GM10248 (cell line): ENCODE measurements at regions not wholly inside any gene's neighbourhood (a gene's known extent, or its start where the extent isn't known, plus 50 kb on each side); places are given as distances from the start of the nearest gene placed in this dataset.

Experiments used
- CTCF ChIA-PET: fragments of 300-600 bp; sonication (Branson Sonifier 250); formaldehyde crosslinking; extraction: SDS; loops from one replicate; lab custom pipeline; 2021; ENCODE audit warnings: antibody characterized with exemption; lab: Yijun Ruan, JAX
- POLR2A ChIA-PET: fragments of 350-650 bp; sonication (Branson Sonifier 250); formaldehyde crosslinking; extraction: SDS; loops from one replicate; lab custom pipeline; 2020; ENCODE audit warnings: antibody characterized with exemption; lab: Yijun Ruan, JAX
- DNase-seq: peaks from one replicate; pipeline ENCODE4 v3.0.0; 2012; ENCODE audit errors: extremely low spot score
- TF ChIP-seq, protein P1 (sequence below): IDR thresholded peaks from 2 replicates; pipeline ENCODE4 v1.5.1; 2012; ENCODE audit warnings: mild to moderate bottlenecking, low read depth; ENCODE audit errors: extremely low read depth, missing control alignments, control extremely low read depth

DNA sequence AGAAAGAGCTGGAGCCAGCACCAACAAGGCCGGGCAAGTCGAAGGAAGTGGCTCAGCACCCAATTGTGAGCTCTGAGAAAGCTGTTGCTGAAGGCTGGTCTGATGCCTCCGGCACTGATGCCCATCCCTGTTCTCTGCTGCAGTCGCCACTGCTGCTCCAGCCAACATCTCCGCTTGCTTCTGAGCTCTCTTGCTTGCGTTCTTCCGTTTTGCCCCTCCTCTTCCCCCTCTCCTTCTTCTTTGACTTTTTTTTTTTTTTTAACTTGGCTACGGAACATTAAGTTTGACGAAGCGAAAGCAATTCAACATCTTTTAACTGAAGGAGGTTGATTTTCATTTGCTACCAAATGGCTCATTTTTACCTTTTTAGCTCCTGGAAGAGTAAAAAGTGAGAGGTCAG, 442.9 kb downstream of the MCTP2 start:
- ChIA-PET POLR2A (no interaction called here), CTCF (no interaction called here)
- TF ChIP-seq, protein P1, sequence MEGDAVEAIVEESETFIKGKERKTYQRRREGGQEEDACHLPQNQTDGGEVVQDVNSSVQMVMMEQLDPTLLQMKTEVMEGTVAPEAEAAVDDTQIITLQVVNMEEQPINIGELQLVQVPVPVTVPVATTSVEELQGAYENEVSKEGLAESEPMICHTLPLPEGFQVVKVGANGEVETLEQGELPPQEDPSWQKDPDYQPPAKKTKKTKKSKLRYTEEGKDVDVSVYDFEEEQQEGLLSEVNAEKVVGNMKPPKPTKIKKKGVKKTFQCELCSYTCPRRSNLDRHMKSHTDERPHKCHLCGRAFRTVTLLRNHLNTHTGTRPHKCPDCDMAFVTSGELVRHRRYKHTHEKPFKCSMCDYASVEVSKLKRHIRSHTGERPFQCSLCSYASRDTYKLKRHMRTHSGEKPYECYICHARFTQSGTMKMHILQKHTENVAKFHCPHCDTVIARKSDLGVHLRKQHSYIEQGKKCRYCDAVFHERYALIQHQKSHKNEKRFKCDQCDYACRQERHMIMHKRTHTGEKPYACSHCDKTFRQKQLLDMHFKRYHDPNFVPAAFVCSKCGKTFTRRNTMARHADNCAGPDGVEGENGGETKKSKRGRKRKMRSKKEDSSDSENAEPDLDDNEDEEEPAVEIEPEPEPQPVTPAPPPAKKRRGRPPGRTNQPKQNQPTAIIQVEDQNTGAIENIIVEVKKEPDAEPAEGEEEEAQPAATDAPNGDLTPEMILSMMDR: no peak
- no peak for DNase-seq

DNA sequence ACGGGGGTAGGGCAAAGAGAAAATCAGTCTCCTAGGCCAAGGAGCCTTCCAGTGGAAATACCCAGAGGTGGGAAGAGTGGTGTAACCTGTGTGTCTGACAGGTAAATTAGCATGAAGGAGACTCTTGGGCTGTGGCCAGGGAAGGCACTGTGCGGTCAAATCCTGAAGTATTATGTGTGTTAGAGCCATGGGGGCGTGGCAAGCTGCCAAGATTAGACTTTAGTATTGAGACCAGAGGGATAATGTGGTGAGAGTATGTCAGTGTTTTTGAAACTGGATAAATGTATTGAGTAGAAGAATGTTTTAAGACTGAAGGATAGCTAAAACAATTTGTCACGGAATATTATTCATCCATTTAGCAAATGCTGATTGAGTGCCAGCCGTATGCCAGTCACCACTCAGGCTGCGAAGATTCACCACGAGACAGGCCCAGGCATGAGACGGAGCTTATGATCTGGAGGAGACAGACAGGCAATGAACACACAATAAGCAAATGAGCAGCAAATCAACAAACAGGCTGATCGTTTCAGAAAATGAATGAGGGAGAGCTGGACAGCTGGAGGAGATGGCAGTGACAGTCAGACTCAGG, 445.9 kb downstream of the MCTP2 start:
- no peak for DNase-seq
- CTCF ChIA-PET: interaction anchor here (1.4 to 1.9 kb wide), 2 partner anchors 8 to 12 kb away, joined by 6 to 7 read pairs; no protein-coding TSS in a partner anchor
- TF ChIP-seq, protein P1: no peak
- POLR2A ChIA-PET: no interaction called here

DNA sequence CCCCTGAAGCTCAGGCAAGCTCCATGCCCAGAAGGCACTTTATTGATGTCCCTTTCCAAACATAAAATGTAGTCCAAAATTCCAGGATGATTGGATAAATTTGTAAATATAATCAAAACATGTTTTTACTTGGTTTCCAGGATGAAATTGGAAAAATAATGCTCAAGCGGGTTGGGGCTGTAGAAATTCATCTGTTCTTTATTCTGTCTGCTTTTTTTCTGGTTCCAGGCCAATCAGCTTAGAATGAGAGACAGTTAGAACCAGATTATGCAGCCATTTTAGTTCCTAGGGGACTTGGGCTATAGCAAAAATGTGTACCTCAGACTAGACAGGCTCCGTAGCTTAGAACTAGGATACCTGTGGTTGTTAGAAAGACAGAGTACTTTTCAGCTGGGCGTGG, 450.8 kb downstream of the MCTP2 start:
- TF ChIP-seq, protein P1: no peak
- DNase-seq: no peak
- CTCF ChIA-PET: no interaction called here
- POLR2A ChIA-PET: no interaction called here

DNA sequence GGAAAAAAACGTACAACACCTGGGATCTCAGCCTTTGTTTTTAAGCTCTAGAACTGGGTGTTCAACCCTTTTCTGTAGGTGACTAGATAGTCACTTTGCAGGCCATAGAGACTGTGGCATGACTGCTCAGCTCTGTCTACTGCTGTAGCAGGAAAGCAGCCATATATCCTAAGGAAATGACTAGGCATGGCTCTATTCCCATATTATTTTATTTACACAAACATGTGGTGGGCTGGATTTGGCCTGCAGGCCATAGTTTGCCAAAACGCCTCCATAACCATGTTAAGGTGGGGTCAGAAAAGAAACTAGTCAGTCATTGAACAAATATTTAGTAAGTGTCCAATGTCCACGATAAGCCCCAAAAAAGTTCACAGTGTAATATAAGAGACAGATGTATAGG, 452.5 kb downstream of the MCTP2 start:
- POLR2A ChIA-PET: no interaction called here
- CTCF ChIA-PET: interaction anchor here (0.8 to 1.5 kb wide), 3 partner anchors 13 to 14 kb away, joined by 3 to 4 read pairs (median 3); no protein-coding TSS in a partner anchor
- no peak for DNase-seq
- TF ChIP-seq, protein P1: no peak

DNA sequence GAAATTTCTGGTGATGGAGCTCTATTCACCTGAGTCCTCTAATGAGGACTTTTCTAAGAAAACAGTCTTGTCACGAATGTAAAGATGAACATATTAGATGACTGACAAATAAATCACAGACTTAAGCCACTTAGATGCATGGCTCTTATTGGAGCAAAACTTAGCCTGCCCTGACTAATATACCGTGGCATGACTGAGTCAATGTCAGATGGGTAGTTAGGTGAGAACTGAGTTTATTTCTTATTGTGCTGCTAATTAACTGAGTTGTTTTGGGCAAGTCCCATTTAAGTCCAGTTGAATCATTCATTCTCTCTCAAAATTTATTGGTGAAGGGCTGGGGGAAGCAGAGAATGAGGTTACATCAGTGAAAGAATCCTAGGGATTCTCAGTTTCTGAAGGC, 459.8 kb downstream of the MCTP2 start:
- POLR2A ChIA-PET: no interaction called here
- CTCF ChIA-PET: no interaction called here
- TF ChIP-seq, protein P1: no peak
- no peak for DNase-seq

DNA sequence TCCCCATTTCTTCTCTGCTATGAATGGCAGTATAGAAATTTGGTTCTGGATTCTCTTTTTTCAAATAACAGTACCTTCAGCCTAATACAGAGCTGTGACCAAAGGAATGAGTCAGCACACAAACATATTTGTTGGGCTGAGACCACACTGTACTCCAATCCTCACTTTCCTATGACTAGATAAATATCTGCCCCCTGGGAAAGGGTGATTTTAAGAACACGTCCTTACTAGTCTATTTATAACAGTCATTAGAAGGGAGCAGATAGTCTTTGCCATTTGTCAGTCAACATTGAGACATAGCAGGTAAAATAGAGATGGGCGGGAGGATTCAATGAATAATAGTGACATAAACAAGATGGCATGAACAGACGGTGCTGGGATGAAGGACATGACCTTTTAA, 461.3 kb downstream of the MCTP2 start:
- CTCF ChIA-PET: no interaction called here
- TF ChIP-seq, protein P1: no peak
- no peak for DNase-seq
- POLR2A ChIA-PET: no interaction called here

DNA sequence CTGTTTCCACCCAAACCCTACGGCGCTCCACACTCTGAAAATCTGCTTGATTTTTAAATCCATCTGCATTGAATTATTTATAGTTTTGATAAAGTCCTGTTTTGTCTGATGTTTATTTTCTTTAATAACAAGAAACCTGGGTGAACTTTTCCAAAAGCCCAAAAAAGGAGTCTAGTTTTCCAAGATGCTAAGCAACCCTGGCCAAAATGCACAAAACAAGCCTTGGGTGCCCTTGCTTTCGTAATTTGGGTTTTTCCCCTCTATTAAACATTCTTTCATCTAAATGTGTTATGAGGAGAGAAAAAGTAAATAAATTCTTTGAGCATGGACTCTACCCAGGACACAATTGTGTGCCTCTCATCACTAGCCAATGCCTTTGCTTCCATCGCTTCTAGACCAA, 468.9 kb downstream of the MCTP2 start:
- CTCF ChIA-PET: interaction anchor here (0.9 kb wide), 1 partner anchor 15 kb away, joined by 3 read pairs; no protein-coding TSS in a partner anchor
- POLR2A ChIA-PET: no interaction called here
- no peak for DNase-seq
- TF ChIP-seq, protein P1: no peak
